OCI-LY3 (cell line): ENCODE measurements at regions not wholly inside any gene's neighbourhood (a gene's known extent, or its start where the extent isn't known, plus 50 kb on each side); places are given as distances from the start of the nearest gene placed in this dataset.

Experiments
- CTCF ChIP-seq: fragments of 200-600, 300-600 bp; sonication (generic); IDR thresholded peaks from 2 replicates; pipeline ENCODE4 v1.5.1; 2014; ENCODE audit warnings: antibody characterized with exemption, low read length, low read depth
- EZH2phosphoT487 ChIP-seq: fragments of 200-600 bp; shearing (Covaris generic); IDR thresholded peaks from 2 replicates; pipeline ENCODE4 v1.6.1; 2018; ENCODE audit warnings: antibody characterized with exemption, mixed run types, low read depth

- TF ChIP-seq CTCF: no peak
- no peak for TF ChIP-seq EZH2phosphoT487
Observed at GRCh38 chr3:140809316-140809715, 131.5 kb downstream of the TRIM42 start.
